Neuronal stem cell (in vitro differentiated cells): ENCODE measurements at regions not wholly inside any gene's neighbourhood (a gene's known extent, or its start where the extent isn't known, plus 50 kb on each side); places are given as distances from the start of the nearest gene placed in this dataset.

ENCODE experiments used
- DNase-seq: peaks from one replicate; pipeline ENCODE4 v3.0.0-alpha.2; 2013; ENCODE audit warnings: low spot score
- H2AFZ ChIP-seq: one replicate; pipeline ENCODE4 v1.6.1; 2013; ENCODE audit warnings: mild to moderate bottlenecking, low read length, inconsistent platforms
- H2AK5ac ChIP-seq: 2 replicates; pipeline ENCODE4 v1.6.1; 2013; ENCODE audit warnings: low read depth, mild to moderate bottlenecking, inconsistent platforms, low read length, moderate library complexity, mixed read lengths
- H2BK120ac ChIP-seq: 2 replicates; pipeline ENCODE4 v1.6.1; 2013; ENCODE audit warnings: low read depth, mild to moderate bottlenecking, inconsistent platforms, low read length, moderate library complexity, mixed read lengths
- H2BK12ac ChIP-seq: one replicate; pipeline ENCODE4 v1.6.1; 2013; ENCODE audit warnings: low read length, inconsistent platforms
- H2BK15ac ChIP-seq: 2 replicates; pipeline ENCODE4 v1.6.1; 2013; ENCODE audit warnings: mild to moderate bottlenecking, low read length, inconsistent platforms, mixed read lengths
- H2BK5ac ChIP-seq: one replicate; pipeline ENCODE4 v1.6.1; 2013; ENCODE audit warnings: inconsistent platforms, mild to moderate bottlenecking, low read length, moderate library complexity
- H3K14ac ChIP-seq: one replicate; pipeline ENCODE4 v1.6.1; 2013; ENCODE audit warnings: low read length, inconsistent platforms
- H3K18ac ChIP-seq: 2 replicates; pipeline ENCODE4 v1.6.1; 2013; ENCODE audit warnings: low read length, inconsistent platforms
- H3K23ac ChIP-seq: 2 replicates; pipeline ENCODE4 v1.6.1; 2013; ENCODE audit warnings: low read depth, mild to moderate bottlenecking, mixed read lengths, low read length, inconsistent platforms; ENCODE audit not compliant: poor library complexity
- H3K27ac ChIP-seq: replicated peaks from 3 replicates; pipeline ENCODE4 v1.5.1; 2013; ENCODE audit warnings: low read length, inconsistent platforms
- H3K27me3 ChIP-seq, 3 experiments: 2 replicates each; pipeline ENCODE4 v1.6.1; 2013; ENCODE audit warnings: low read length in 3 of 3, mild to moderate bottlenecking in 2 of 3, inconsistent platforms in 1 of 3, low read depth in 1 of 3, mixed read lengths in 1 of 3, moderate library complexity in 1 of 3; ENCODE audit not compliant: control insufficient read depth in 3 of 3, insufficient read depth in 3 of 3
- H3K36me3 ChIP-seq, 2 donors: replicated peaks in 1 of 2; 2 replicates each; pipeline ENCODE4 v1.6.1; 2013; ENCODE audit warnings: low read length in 2 of 2; ENCODE audit not compliant: control insufficient read depth in 2 of 2, insufficient read depth in 2 of 2
- H3K4ac ChIP-seq: 2 replicates; pipeline ENCODE4 v1.6.1; 2013; ENCODE audit warnings: inconsistent platforms, mild to moderate bottlenecking, low read length, moderate library complexity
- H3K4me1 ChIP-seq, 2 donors: 1 replicate in 1 of 2; 2 replicates in 1 of 2; pipeline ENCODE4 v1.6.1; 2013; ENCODE audit warnings: low read length in 2 of 2, low read depth in 1 of 2; ENCODE audit not compliant: control insufficient read depth in 2 of 2, insufficient read depth in 1 of 2
- H3K4me2 ChIP-seq: one replicate; pipeline ENCODE4 v1.6.1; 2013; ENCODE audit warnings: mild to moderate bottlenecking, low read length, inconsistent platforms; ENCODE audit not compliant: insufficient read depth, poor library complexity, severe bottlenecking
- H3K4me3 ChIP-seq, 2 donors: 2 replicates each; pipeline ENCODE4 v1.5.1; 2013; ENCODE audit warnings: low read length in 2 of 2, mild to moderate bottlenecking in 2 of 2, inconsistent platforms in 1 of 2, moderate library complexity in 1 of 2
- H3K79me1 ChIP-seq: one replicate; pipeline ENCODE4 v1.6.1; 2013; ENCODE audit warnings: low read depth, mild to moderate bottlenecking, inconsistent platforms, low read length, moderate library complexity
- H3K9ac ChIP-seq: one replicate; pipeline ENCODE4 v1.6.1; 2013; ENCODE audit warnings: mild to moderate bottlenecking, low read depth, low read length, inconsistent platforms; ENCODE audit not compliant: poor library complexity
- H3K9me3 ChIP-seq, 2 donors: replicated peaks in 1 of 2; 2 replicates each; pipeline versions ENCODE3 to v1.6.1; 2013; ENCODE audit warnings: low read length in 2 of 2, mild to moderate bottlenecking in 2 of 2, inconsistent platforms in 1 of 2, low read depth in 1 of 2, mixed read lengths in 1 of 2, moderate library complexity in 1 of 2; ENCODE audit not compliant: control insufficient read depth in 2 of 2, insufficient read depth in 1 of 2
- H4K8ac ChIP-seq: one replicate; pipeline ENCODE4 v1.6.1; 2013; ENCODE audit warnings: low read depth, mild to moderate bottlenecking, inconsistent platforms, low read length, moderate library complexity
- H4K91ac ChIP-seq: one replicate; pipeline ENCODE4 v1.6.1; 2013; ENCODE audit warnings: low read length, low read depth, mild to moderate bottlenecking, inconsistent platforms; ENCODE audit not compliant: poor library complexity
- WGBS, 2 donors: extraction: QIAGEN DNeasy Blood & Tissue Kit; methylation state at CpG; one replicate each; pipeline ENCODE4 v1.1.7; 2013; ENCODE audit warnings: missing lambda C conversion rate in 2 of 2, mixed read lengths in 1 of 2; ENCODE audit not compliant: insufficient read length in 2 of 2, insufficient replicate concordance in 1 of 2; ENCODE audit errors: extremely low coverage in 2 of 2; 5-methylcytosine and 5-hydroxymethylcytosine counted together

DNA sequence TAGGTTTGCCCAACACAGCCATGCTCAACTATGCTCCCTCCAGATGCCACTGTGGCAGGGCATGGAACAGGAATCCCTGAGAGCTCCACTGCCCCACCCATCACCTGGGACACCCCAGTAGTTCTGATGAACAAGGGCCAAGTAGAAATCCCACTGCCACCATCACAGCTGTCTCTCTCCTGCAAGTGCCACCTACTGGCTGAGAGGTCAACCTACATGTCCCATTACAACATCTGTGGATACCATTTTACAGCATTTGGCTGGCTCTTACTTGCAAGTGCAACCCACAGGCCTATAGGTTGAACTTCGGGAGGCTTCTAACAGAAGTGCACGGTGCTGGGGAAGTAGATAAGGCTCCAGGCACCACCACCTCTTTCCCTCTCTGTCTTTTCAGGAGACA, 142.5 kb downstream of the CXXC4 start:
- H3K4me1 ChIP-seq: no peaks in the 10 kb centered on the region
- no peak for DNase-seq
- peaks cover 0 to 2% of the 10 kb centered on the region in 2 donors for H3K36me3 ChIP-seq
- no peak overlapping the region for H2BK5ac ChIP-seq
- no peak overlapping the region for H3K4ac ChIP-seq
- no peak overlapping the region for H3K4me3 ChIP-seq
- no peak overlapping the region for H2BK15ac ChIP-seq
- no peak overlapping the region for H3K14ac ChIP-seq
- no peak overlapping the region for H2AK5ac ChIP-seq
- H3K79me1 ChIP-seq: no peaks in the 10 kb centered on the region
- peaks cover 0 to 5% of the 10 kb centered on the region in 2 donors for H3K9me3 ChIP-seq
- no peak overlapping the region for H3K9ac ChIP-seq
- H2BK120ac ChIP-seq: no peak overlapping the region
- no peak overlapping the region for H3K4me2 ChIP-seq
- H3K23ac ChIP-seq: no peak overlapping the region
- no peaks in the 10 kb centered on the region for H3K27me3 ChIP-seq
- WGBS, 2 donors: no CpG with 5 or more reads among the region's 2 CpGs
- no peak overlapping the region for H4K91ac ChIP-seq
- H2BK12ac ChIP-seq: no peak overlapping the region
- H3K27ac ChIP-seq: no peak overlapping the region
- H4K8ac ChIP-seq: no peak overlapping the region
- no peak overlapping the region for H3K18ac ChIP-seq
- peak overlapping the region; percentile 35 for H2AFZ ChIP-seq

DNA sequence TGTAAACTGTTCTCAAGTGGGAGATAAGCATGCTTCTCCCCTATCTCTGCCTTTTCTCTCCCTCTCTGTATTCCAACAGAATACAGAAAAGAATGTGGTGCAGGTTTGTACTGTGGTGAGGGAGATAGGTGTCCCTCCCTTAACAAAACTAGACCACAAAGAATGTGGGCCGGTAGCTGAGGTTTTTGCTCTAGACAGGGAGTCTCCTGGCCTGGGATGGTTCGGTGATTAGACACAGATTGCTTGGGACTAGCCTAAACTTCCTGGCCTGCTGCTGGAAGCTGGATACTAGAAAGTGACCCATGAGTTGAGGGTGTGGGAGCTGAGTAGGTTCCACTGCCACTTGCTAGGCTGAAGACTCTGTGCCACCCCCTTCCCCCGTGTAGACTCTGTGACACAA, 143.0 kb downstream of the CXXC4 start:
- Histone ChIP-seq H3K79me1 (no peaks in the 10 kb centered on the region), H3K18ac (no peak overlapping the region), H3K27me3 (no peaks in the 10 kb centered on the region), H2BK5ac (no peak overlapping the region), H4K8ac (no peak overlapping the region), H3K9me3 (peaks cover 0 to 5% of the 10 kb centered on the region in 2 donors), H2AK5ac (no peak overlapping the region), H3K9ac (no peak overlapping the region), H2BK15ac (no peak overlapping the region), H3K4me3 (no peak overlapping the region), H3K4ac (no peak overlapping the region), H3K27ac (no peak overlapping the region), H3K36me3 (peaks cover 0 to 2% of the 10 kb centered on the region in 2 donors), H3K4me1 (no peaks in the 10 kb centered on the region), H4K91ac (no peak overlapping the region), H2BK120ac (no peak overlapping the region), H2AFZ (no peak overlapping the region), H3K14ac (no peak overlapping the region), H3K4me2 (no peak overlapping the region), H2BK12ac (no peak overlapping the region), H3K23ac (no peak overlapping the region)
- DNase-seq: no peak
- WGBS, 2 donors: no CpG with 5 or more reads among the region's 3 CpGs

DNA sequence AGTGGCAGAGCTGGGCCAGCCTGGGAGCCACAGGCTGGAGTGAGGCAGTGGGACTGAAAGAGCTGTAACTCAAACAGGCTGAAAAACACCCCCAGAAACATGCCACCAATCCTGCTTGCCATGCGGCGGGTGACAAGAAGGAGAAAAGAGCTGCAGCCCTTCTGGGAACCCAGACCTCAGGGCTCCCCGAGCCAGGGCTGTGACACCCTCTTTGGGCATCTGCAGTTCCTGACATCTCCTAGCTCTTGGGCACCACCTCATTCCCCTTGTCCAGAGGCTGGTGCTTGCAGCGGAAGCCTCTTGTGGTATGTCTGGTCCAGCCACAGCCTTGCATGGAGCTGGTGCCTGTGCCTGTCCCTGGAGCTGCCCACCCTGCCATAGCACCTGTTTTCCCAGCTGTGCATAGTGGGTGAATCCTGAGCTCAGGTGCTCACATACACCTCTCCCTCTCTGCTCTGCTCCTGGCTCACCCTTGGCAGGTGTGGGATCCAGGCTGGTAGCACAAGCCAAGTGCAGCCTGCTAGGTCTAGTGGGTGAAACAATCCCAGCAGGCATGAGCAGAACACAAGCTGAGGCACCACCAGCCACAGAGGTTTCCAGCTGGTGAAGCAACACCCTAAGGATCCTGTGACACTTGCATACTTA, 149.0 kb downstream of the CXXC4 start:
- H3K9ac ChIP-seq: no peak overlapping the region
- H4K91ac ChIP-seq: no peak overlapping the region
- H2AFZ ChIP-seq: no peak overlapping the region
- no peak for DNase-seq
- no peak overlapping the region for H2BK12ac ChIP-seq
- H2BK5ac ChIP-seq: peak overlapping the region; percentile 71
- H4K8ac ChIP-seq: peak overlapping the region; percentile 83
- H3K23ac ChIP-seq: no peak overlapping the region
- H3K27ac ChIP-seq: no peak overlapping the region
- H3K4me2 ChIP-seq: no peak overlapping the region
- H3K27me3 ChIP-seq: no peaks in the 10 kb centered on the region
- H3K79me1 ChIP-seq: no peaks in the 10 kb centered on the region
- no peaks in the 10 kb centered on the region for H3K36me3 ChIP-seq
- H3K14ac ChIP-seq: no peak overlapping the region
- peaks cover 5% of the 10 kb centered on the region in 2 donors for H3K9me3 ChIP-seq
- no peak overlapping the region for H3K4me3 ChIP-seq
- no CpG with 5 or more reads among the region's 4 CpGs for WGBS, 2 donors
- no peaks in the 10 kb centered on the region for H3K4me1 ChIP-seq
- H3K4ac ChIP-seq: peak overlapping the region; percentile 2
- H2BK120ac ChIP-seq: no peak overlapping the region
- H2BK15ac ChIP-seq: no peak overlapping the region
- peak overlapping the region; percentile 7 for H2AK5ac ChIP-seq
- H3K18ac ChIP-seq: no peak overlapping the region

DNA sequence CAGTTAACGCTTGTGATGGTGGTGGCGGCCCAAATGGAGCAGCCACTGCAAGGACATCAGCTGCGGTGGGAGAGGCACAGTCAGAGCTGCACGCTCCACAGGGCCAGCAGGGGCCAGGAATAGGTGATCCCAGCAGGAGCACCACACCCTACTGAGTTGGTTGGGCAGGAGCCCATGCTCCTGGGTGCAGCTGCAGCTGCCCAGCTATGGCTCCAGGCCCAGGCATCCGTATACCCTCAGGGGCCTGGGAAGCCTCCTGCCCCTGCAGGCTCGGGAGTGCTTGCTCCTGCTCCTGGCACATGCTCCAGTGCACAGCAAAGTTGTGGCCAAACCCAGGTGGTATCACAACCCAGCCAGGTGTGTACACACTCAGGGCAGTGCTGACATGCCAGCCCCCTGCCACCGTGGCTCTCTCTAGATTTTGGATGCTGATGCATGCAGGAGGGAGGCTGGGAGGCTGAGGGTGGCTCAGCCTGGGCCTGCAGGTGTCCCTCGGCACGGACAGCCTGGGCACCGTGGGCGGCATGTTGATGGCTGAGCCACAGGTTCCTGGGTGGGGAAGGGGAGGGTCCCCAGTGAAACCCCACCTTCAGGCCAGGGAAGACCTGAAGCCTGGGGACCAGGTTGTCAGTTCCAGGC, 150.2 kb downstream of the CXXC4 start:
- H3K79me1 ChIP-seq: no peaks in the 10 kb centered on the region
- H3K4me2 ChIP-seq: no peak overlapping the region
- peak overlapping the region; percentile 71 for H3K14ac ChIP-seq
- H2AFZ ChIP-seq: no peak overlapping the region
- no peak overlapping the region for H3K4me3 ChIP-seq
- H2BK5ac ChIP-seq: no peak overlapping the region
- no peak overlapping the region for H2BK15ac ChIP-seq
- H3K23ac ChIP-seq: peak overlapping the region; percentile 73
- no peak overlapping the region for H2BK120ac ChIP-seq
- H4K8ac ChIP-seq: no peak overlapping the region
- peaks cover 5% of the 10 kb centered on the region in 2 donors for H3K9me3 ChIP-seq
- H3K18ac ChIP-seq: peak overlapping the region; percentile 85
- no peak overlapping the region for H4K91ac ChIP-seq
- no CpG with 5 or more reads among the region's 11 CpGs for WGBS, 2 donors
- H2AK5ac ChIP-seq: peak overlapping the region; percentile 75
- no peak overlapping the region for H3K9ac ChIP-seq
- no peaks in the 10 kb centered on the region for H3K36me3 ChIP-seq
- DNase-seq: no peak
- H2BK12ac ChIP-seq: peak overlapping the region; percentile 58
- no peaks in the 10 kb centered on the region for H3K27me3 ChIP-seq
- no peaks in the 10 kb centered on the region for H3K4me1 ChIP-seq
- H3K27ac ChIP-seq: no peak overlapping the region
- no peak overlapping the region for H3K4ac ChIP-seq
